ENCODE measurements at regions not wholly inside any gene's neighbourhood (a gene's known extent, or its start where the extent isn't known, plus 50 kb on each side); places are given as distances from the start of the nearest gene placed in this dataset.

DNA sequence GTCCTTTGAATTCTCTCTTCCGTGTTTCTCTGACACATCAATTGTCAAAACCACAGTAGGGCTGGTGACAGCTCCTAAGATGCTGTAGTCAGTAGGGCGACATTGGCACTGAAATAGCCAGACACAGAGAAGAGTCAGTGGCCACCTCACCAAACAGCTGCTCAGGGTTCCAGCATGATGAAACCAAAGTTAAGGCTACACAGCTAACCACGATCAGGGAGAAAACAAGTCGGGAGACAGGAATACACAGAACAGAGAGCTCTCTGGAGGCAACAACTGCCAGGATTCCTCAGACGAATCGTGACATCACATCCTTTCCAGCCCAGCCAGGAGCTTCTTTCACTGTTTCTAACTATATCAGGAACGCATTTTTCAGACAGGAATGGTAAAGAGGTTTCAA lies 922.2 kb downstream of the SORCS1 start:
- TF ChIP-seq, protein P1, sequence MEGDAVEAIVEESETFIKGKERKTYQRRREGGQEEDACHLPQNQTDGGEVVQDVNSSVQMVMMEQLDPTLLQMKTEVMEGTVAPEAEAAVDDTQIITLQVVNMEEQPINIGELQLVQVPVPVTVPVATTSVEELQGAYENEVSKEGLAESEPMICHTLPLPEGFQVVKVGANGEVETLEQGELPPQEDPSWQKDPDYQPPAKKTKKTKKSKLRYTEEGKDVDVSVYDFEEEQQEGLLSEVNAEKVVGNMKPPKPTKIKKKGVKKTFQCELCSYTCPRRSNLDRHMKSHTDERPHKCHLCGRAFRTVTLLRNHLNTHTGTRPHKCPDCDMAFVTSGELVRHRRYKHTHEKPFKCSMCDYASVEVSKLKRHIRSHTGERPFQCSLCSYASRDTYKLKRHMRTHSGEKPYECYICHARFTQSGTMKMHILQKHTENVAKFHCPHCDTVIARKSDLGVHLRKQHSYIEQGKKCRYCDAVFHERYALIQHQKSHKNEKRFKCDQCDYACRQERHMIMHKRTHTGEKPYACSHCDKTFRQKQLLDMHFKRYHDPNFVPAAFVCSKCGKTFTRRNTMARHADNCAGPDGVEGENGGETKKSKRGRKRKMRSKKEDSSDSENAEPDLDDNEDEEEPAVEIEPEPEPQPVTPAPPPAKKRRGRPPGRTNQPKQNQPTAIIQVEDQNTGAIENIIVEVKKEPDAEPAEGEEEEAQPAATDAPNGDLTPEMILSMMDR (IDR thresholded peaks at IDR 0.05; ENCODE audit: low read depth, low read length, missing control alignments): no peak
- DNase-seq (ENCODE audit: low read depth): no peak
- H3K4me3 ChIP-seq (ENCODE audit: low read depth, low read length): no peak overlapping the region

- H3K4me3 ChIP-seq (ENCODE audit: low read depth, low read length): no peak overlapping the region
- TF ChIP-seq, protein P1 (IDR thresholded peaks at IDR 0.05; ENCODE audit: low read depth, low read length, missing control alignments): no peak
- DNase-seq (ENCODE audit: low read depth): no peak
Observed at GRCh38 chr10:106226828-106227227, 937.7 kb downstream of the SORCS1 start.

DNA sequence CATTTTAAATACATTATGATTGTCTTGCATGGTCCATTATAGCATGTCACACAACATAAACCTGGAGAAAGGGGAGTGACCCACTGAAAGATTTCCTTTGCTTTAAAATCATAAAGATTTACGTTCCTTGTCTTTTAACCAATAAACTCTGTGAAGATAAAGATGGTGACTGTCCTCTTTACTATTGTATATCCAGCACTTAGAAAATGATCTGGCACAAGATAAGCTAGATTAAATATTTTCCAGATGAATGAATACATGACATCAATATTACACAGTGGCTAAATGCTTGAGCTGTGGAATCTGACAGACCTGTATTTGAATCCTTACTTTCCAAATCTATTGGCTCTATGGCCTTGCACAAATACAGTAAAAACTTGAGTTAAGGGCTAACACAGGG lies 938.4 kb downstream of the SORCS1 start:
- no peak for DNase-seq (ENCODE audit: low read depth)
- no peak overlapping the region for H3K4me3 ChIP-seq (ENCODE audit: low read depth, low read length)
- TF ChIP-seq, protein P1 (IDR thresholded peaks at IDR 0.05; ENCODE audit: low read depth, low read length, missing control alignments): no peak

- TF ChIP-seq, protein P1 (IDR thresholded peaks at IDR 0.05; ENCODE audit: low read depth, low read length, missing control alignments): no peak
- no peak for DNase-seq (ENCODE audit: low read depth)
Observed at GRCh38 chr10:106224676-106225075, 939.8 kb downstream of the SORCS1 start.

GRCh38 chr10:106217627-106218026 lies 946.9 kb downstream of the SORCS1 start:
- no peak overlapping the region for H3K4me3 ChIP-seq (ENCODE audit: low read depth, low read length)
- TF ChIP-seq, protein P1 (IDR thresholded peaks at IDR 0.05; ENCODE audit: low read depth, low read length, missing control alignments): no peak
- DNase-seq (ENCODE audit: low read depth): no peak

More at GRCh38 chr10:106224676-106225075, 939.8 kb downstream of the SORCS1 start:
- H3K4me3 ChIP-seq (ENCODE audit: low read depth, low read length): no peak overlapping the region

DNA sequence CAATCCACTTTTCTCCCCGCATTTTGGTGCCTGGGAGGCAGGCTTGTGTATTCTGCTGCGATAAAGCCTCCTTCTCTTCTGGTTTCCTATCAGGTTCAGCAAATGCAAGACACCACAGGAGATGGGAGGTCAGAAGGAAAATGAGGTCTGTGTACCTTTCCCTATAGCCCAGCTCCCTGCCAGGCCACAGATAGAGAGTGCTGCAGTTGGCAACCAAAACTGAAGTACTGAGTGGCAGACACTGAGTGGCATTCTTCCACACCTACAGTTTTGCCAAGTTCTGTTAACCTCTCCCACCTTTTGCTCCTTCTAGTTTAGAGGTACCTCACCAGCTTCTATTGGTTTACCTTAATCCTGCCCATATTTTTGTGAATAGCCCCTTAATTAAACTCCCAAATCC lies 948.4 kb downstream of the SORCS1 start:
- DNase-seq (ENCODE audit: low read depth): no peak
- no peak overlapping the region for H3K4me3 ChIP-seq (ENCODE audit: low read depth, low read length)
- TF ChIP-seq, protein P1 (IDR thresholded peaks at IDR 0.05; ENCODE audit: low read depth, low read length, missing control alignments): no peak

- TF ChIP-seq, protein P1 (IDR thresholded peaks at IDR 0.05; ENCODE audit: low read depth, low read length, missing control alignments): no peak
- no peak overlapping the region for H3K4me3 ChIP-seq (ENCODE audit: low read depth, low read length)
- DNase-seq (ENCODE audit: low read depth): no peak
Observed at GRCh38 chr10:106214243-106214642, 950.3 kb downstream of the SORCS1 start.

All from GM12864 (cell line).